ENCODE measurements at regions not wholly inside any gene's neighbourhood (a gene's known extent, or its start where the extent isn't known, plus 50 kb on each side); places are given as distances from the start of the nearest gene placed in this dataset.

GRCh38 chr3:72591522-72592421, 256.5 kb downstream of the SHQ1 start:
- Mint-ChIP-seq H3K4me3 (no peak overlapping the region), H3K36me3 (ENCODE audit: low read depth) (no peaks in the 10 kb centered on the region), H3K27ac (no peak overlapping the region), H3K27me3 (no peaks in the 10 kb centered on the region), H3K9me3 (ENCODE audit: low read depth) (no peaks in the 10 kb centered on the region), H3K4me1 (no peaks in the 10 kb centered on the region)
- intact Hi-C loops (cut with DNase I, micrococcal nuclease), result no loop called here
- DNase-seq (no peak), ATAC-seq (no peak)
- POLR2A ChIA-PET, result no interaction called here
- CTCF ChIA-PET, result interaction anchor here (0.6 kb wide), 1 partner anchor 74 kb away, joined by 3 read pairs; no protein-coding TSS in a partner anchor

GRCh38 chr3:72590732-72591221, 257.5 kb downstream of the SHQ1 start:
- intact Hi-C loops (cut with DNase I, micrococcal nuclease), result no loop called here
- H3K27ac Mint-ChIP-seq, result no peak overlapping the region
- no peaks in the 10 kb centered on the region for H3K9me3 Mint-ChIP-seq (ENCODE audit: low read depth)
- CTCF ChIA-PET, result interaction anchor here (1.6 kb wide), 1 partner anchor 11 kb away, joined by 6 read pairs; no protein-coding TSS in a partner anchor
- H3K4me3 Mint-ChIP-seq, result no peak overlapping the region
- ATAC-seq (no peak), DNase-seq (no peak)
- no peaks in the 10 kb centered on the region for H3K4me1 Mint-ChIP-seq
- no peaks in the 10 kb centered on the region for H3K36me3 Mint-ChIP-seq (ENCODE audit: low read depth)
- no peaks in the 10 kb centered on the region for H3K27me3 Mint-ChIP-seq
- POLR2A ChIA-PET, result no interaction called here

- POLR2A ChIA-PET, result no interaction called here
- H3K36me3 Mint-ChIP-seq (ENCODE audit: low read depth), result no peaks in the 10 kb centered on the region
- H3K27me3 Mint-ChIP-seq, result no peaks in the 10 kb centered on the region
- intact Hi-C loops (cut with DNase I, micrococcal nuclease), result no loop called here
- CTCF ChIA-PET, result interaction anchor here (0.8 kb wide), 1 partner anchor 106 kb away, joined by 3 read pairs; no protein-coding TSS in a partner anchor
- H3K27ac Mint-ChIP-seq, result no peak overlapping the region
- no peaks in the 10 kb centered on the region for H3K9me3 Mint-ChIP-seq (ENCODE audit: low read depth)
- ATAC-seq, result no peak
- peaks cover 2% of the 10 kb centered on the region for H3K4me1 Mint-ChIP-seq
- DNase-seq, result no peak
- H3K4me3 Mint-ChIP-seq, result no peak overlapping the region
Measured at GRCh38 chr3:72587282-72587681, 261.0 kb downstream of the SHQ1 start.

- no peaks in the 10 kb centered on the region for H3K27me3 Mint-ChIP-seq
Measured at GRCh38 chr3:72586694-72587093, 261.6 kb downstream of the SHQ1 start.

GRCh38 chr3:72585966-72586365, 262.3 kb downstream of the SHQ1 start:
- ChIA-PET POLR2A (interaction anchor here (0.6 kb wide), 1 partner anchor 694 kb away, joined by 3 read pairs; no protein-coding TSS in a partner anchor), CTCF (no interaction called here)
- no peak overlapping the region for H3K27ac Mint-ChIP-seq
- DNase-seq (no peak), ATAC-seq (no peak)
- intact Hi-C loops (cut with DNase I, micrococcal nuclease), result no loop called here
- no peaks in the 10 kb centered on the region for H3K27me3 Mint-ChIP-seq
- H3K36me3 Mint-ChIP-seq (ENCODE audit: low read depth), result no peaks in the 10 kb centered on the region
- H3K4me3 Mint-ChIP-seq, result no peak overlapping the region
- no peaks in the 10 kb centered on the region for H3K9me3 Mint-ChIP-seq (ENCODE audit: low read depth)
- peaks cover 2% of the 10 kb centered on the region for H3K4me1 Mint-ChIP-seq

More at GRCh38 chr3:72586694-72587093, 261.6 kb downstream of the SHQ1 start:
- ATAC-seq (no peak), DNase-seq (no peak)
- H3K4me3 Mint-ChIP-seq, result no peak overlapping the region
- H3K27ac Mint-ChIP-seq, result no peak overlapping the region
- intact Hi-C loops (cut with DNase I, micrococcal nuclease), result no loop called here
- CTCF ChIA-PET, result interaction anchor here (0.8 kb wide), 1 partner anchor 106 kb away, joined by 3 read pairs; no protein-coding TSS in a partner anchor
- POLR2A ChIA-PET, result no interaction called here
- H3K4me1 Mint-ChIP-seq, result peaks cover 2% of the 10 kb centered on the region
- H3K9me3 Mint-ChIP-seq (ENCODE audit: low read depth), result no peaks in the 10 kb centered on the region
- H3K36me3 Mint-ChIP-seq (ENCODE audit: low read depth), result no peaks in the 10 kb centered on the region

GRCh38 chr3:72584262-72584661, 264.0 kb downstream of the SHQ1 start:
- H3K36me3 Mint-ChIP-seq (ENCODE audit: low read depth), result no peaks in the 10 kb centered on the region
- no peaks in the 10 kb centered on the region for H3K9me3 Mint-ChIP-seq (ENCODE audit: low read depth)
- peaks cover 2% of the 10 kb centered on the region for H3K4me1 Mint-ChIP-seq
- no peaks in the 10 kb centered on the region for H3K27me3 Mint-ChIP-seq
- POLR2A ChIA-PET, result no interaction called here
- H3K27ac Mint-ChIP-seq, result no peak overlapping the region
- CTCF ChIA-PET, result interaction anchor here (0.6 kb wide), 1 partner anchor 181 kb away, joined by 3 read pairs; no protein-coding TSS in a partner anchor
- H3K4me3 Mint-ChIP-seq, result no peak overlapping the region
- intact Hi-C loops (cut with DNase I, micrococcal nuclease), result no loop called here
- DNase-seq, result no peak
- no peak for ATAC-seq

- no peaks in the 10 kb centered on the region for H3K9me3 Mint-ChIP-seq (ENCODE audit: low read depth)
- intact Hi-C loops (cut with DNase I, micrococcal nuclease), result no loop called here
- ChIA-PET POLR2A (no interaction called here), CTCF (no interaction called here)
- H3K4me1 Mint-ChIP-seq, result peaks cover 2% of the 10 kb centered on the region
- H3K27me3 Mint-ChIP-seq, result no peaks in the 10 kb centered on the region
- no peak overlapping the region for H3K27ac Mint-ChIP-seq
- ATAC-seq, result no peak
- H3K4me3 Mint-ChIP-seq, result no peak overlapping the region
- H3K36me3 Mint-ChIP-seq (ENCODE audit: low read depth), result no peaks in the 10 kb centered on the region
- DNase-seq, result no peak
Measured at GRCh38 chr3:72582963-72583362, 265.3 kb downstream of the SHQ1 start.

GRCh38 chr3:72582211-72582878, 265.9 kb downstream of the SHQ1 start:
- H3K27ac Mint-ChIP-seq, result no peak overlapping the region
- POLR2A ChIA-PET, result no interaction called here
- no peaks in the 10 kb centered on the region for H3K9me3 Mint-ChIP-seq (ENCODE audit: low read depth)
- CTCF ChIA-PET, result interaction anchor here (0.9 kb wide), 1 partner anchor 56 kb away, joined by 4 read pairs; no protein-coding TSS in a partner anchor
- ATAC-seq (peak; percentile 51), DNase-seq (no peak)
- H3K4me1 Mint-ChIP-seq, result peaks cover 2% of the 10 kb centered on the region
- H3K4me3 Mint-ChIP-seq, result no peak overlapping the region
- no peaks in the 10 kb centered on the region for H3K36me3 Mint-ChIP-seq (ENCODE audit: low read depth)
- no peaks in the 10 kb centered on the region for H3K27me3 Mint-ChIP-seq
- intact Hi-C loops (cut with DNase I, micrococcal nuclease), result no loop called here

GRCh38 chr3:72580900-72581299, 267.3 kb downstream of the SHQ1 start:
- intact Hi-C loops (cut with DNase I, micrococcal nuclease), result no loop called here
- H3K4me3 Mint-ChIP-seq, result no peak overlapping the region
- no peaks in the 10 kb centered on the region for H3K9me3 Mint-ChIP-seq (ENCODE audit: low read depth)
- ChIA-PET CTCF (interaction anchor here (0.6 to 1.5 kb wide), 3 partner anchors 13 to 1622 kb away, joined by 3 to 5 read pairs (median 4); no protein-coding TSS in a partner anchor), POLR2A (interaction anchor here (0.6 kb wide), 1 partner anchor 135 kb away, joined by 4 read pairs; no protein-coding TSS in a partner anchor)
- no peaks in the 10 kb centered on the region for H3K27me3 Mint-ChIP-seq
- peaks cover 2% of the 10 kb centered on the region for H3K4me1 Mint-ChIP-seq
- no peaks in the 10 kb centered on the region for H3K36me3 Mint-ChIP-seq (ENCODE audit: low read depth)
- ATAC-seq, result no peak
- no peak overlapping the region for H3K27ac Mint-ChIP-seq
- DNase-seq, result no peak

GRCh38 chr3:72580246-72580756, 267.9 kb downstream of the SHQ1 start:
- POLR2A ChIA-PET, result no interaction called here
- no peaks in the 10 kb centered on the region for H3K36me3 Mint-ChIP-seq (ENCODE audit: low read depth)
- no peaks in the 10 kb centered on the region for H3K27me3 Mint-ChIP-seq
- ATAC-seq, result no peak
- peaks cover 1% of the 10 kb centered on the region for H3K4me1 Mint-ChIP-seq
- H3K4me3 Mint-ChIP-seq, result no peak overlapping the region
- intact Hi-C loops (cut with DNase I, micrococcal nuclease), result no loop called here
- no peak overlapping the region for H3K27ac Mint-ChIP-seq
- no peak for DNase-seq
- CTCF ChIA-PET, result interaction anchor here (1.0 to 1.5 kb wide), 2 partner anchors 13 kb away, joined by 3 to 5 read pairs; no protein-coding TSS in a partner anchor
- no peaks in the 10 kb centered on the region for H3K9me3 Mint-ChIP-seq (ENCODE audit: low read depth)

- ATAC-seq (no peak), DNase-seq (no peak)
- H3K4me1 Mint-ChIP-seq, result no peaks in the 10 kb centered on the region
- H3K27ac Mint-ChIP-seq, result no peak overlapping the region
- no peaks in the 10 kb centered on the region for H3K9me3 Mint-ChIP-seq (ENCODE audit: low read depth)
- intact Hi-C loops (cut with DNase I, micrococcal nuclease), result no loop called here
- H3K27me3 Mint-ChIP-seq, result no peaks in the 10 kb centered on the region
- ChIA-PET POLR2A (interaction anchor here (0.6 kb wide), 1 partner anchor 10 kb away, joined by 4 read pairs; no protein-coding TSS in a partner anchor), CTCF (interaction anchor here (1.0 to 1.5 kb wide), 2 partner anchors 12 to 14 kb away, joined by 3 to 5 read pairs; no protein-coding TSS in a partner anchor)
- H3K36me3 Mint-ChIP-seq (ENCODE audit: low read depth), result no peaks in the 10 kb centered on the region
- no peak overlapping the region for H3K4me3 Mint-ChIP-seq
Measured at GRCh38 chr3:72579581-72580245, 268.5 kb downstream of the SHQ1 start.
